Retinal pigment epithelial cell (primary cell): ENCODE measurements at regions not wholly inside any gene's neighbourhood (a gene's known extent, or its start where the extent isn't known, plus 50 kb on each side); places are given as distances from the start of the nearest gene placed in this dataset.

Experiments used
- DNase-seq: peaks from one replicate; pipeline ENCODE4 v3.0.0-alpha.2; 2010; ENCODE audit warnings: low read depth
- H3K4me3 ChIP-seq: 2 replicates; pipeline ENCODE4 v1.5.1; 2011; ENCODE audit warnings: mild to moderate bottlenecking, low read length, control low read depth, moderate library complexity
- CTCF ChIP-seq: conservative IDR thresholded peaks from 2 replicates; pipeline ENCODE4 v1.5.1; 2011; ENCODE audit warnings: low read depth, low read length, control low read depth, inconsistent platforms

- no peak for TF ChIP-seq CTCF
- DNase-seq: no peak
- H3K4me3 ChIP-seq: no peak overlapping the region
These were observed 152.9 kb downstream of the RPS24 start for GRCh38 chr10:78186572-78186971.

- H3K4me3 ChIP-seq: no peak overlapping the region
- TF ChIP-seq CTCF: no peak
- DNase-seq: no peak
These were observed 153.7 kb downstream of the RPS24 start for GRCh38 chr10:78187371-78187770.

GRCh38 chr10:78188446-78188845 is 154.8 kb downstream of the RPS24 start:
- no peak for DNase-seq
- TF ChIP-seq CTCF: no peak
- H3K4me3 ChIP-seq: no peak overlapping the region

- TF ChIP-seq CTCF: no peak
- DNase-seq: no peak
- no peak overlapping the region for H3K4me3 ChIP-seq
These were observed 156.6 kb downstream of the RPS24 start for GRCh38 chr10:78190051-78190825.

- TF ChIP-seq CTCF: no peak
- DNase-seq: no peak
- H3K4me3 ChIP-seq: no peak overlapping the region
These were observed 157.6 kb downstream of the RPS24 start for GRCh38 chr10:78191301-78191700.

- no peak for DNase-seq
- no peak for TF ChIP-seq CTCF
- no peak overlapping the region for H3K4me3 ChIP-seq
These were observed 159.5 kb downstream of the RPS24 start for GRCh38 chr10:78193189-78193588.

GRCh38 chr10:78194050-78194449 is 160.4 kb downstream of the RPS24 start:
- TF ChIP-seq CTCF: no peak
- no peak overlapping the region for H3K4me3 ChIP-seq
- DNase-seq: no peak
